Retinal pigment epithelial cell (primary cell): ENCODE measurements at regions not wholly inside any gene's neighbourhood (a gene's known extent, or its start where the extent isn't known, plus 50 kb on each side); places are given as distances from the start of the nearest gene placed in this dataset.

Experiments
- DNase-seq: peaks from one replicate; pipeline ENCODE4 v3.0.0-alpha.2; 2010; ENCODE audit warnings: low read depth
- H3K4me3 ChIP-seq: 2 replicates; pipeline ENCODE4 v1.5.1; 2011; ENCODE audit warnings: mild to moderate bottlenecking, low read length, control low read depth, moderate library complexity
- TF ChIP-seq, protein P1 (sequence below): conservative IDR thresholded peaks from 2 replicates; pipeline ENCODE4 v1.5.1; 2011; ENCODE audit warnings: low read depth, low read length, control low read depth, inconsistent platforms

DNA sequence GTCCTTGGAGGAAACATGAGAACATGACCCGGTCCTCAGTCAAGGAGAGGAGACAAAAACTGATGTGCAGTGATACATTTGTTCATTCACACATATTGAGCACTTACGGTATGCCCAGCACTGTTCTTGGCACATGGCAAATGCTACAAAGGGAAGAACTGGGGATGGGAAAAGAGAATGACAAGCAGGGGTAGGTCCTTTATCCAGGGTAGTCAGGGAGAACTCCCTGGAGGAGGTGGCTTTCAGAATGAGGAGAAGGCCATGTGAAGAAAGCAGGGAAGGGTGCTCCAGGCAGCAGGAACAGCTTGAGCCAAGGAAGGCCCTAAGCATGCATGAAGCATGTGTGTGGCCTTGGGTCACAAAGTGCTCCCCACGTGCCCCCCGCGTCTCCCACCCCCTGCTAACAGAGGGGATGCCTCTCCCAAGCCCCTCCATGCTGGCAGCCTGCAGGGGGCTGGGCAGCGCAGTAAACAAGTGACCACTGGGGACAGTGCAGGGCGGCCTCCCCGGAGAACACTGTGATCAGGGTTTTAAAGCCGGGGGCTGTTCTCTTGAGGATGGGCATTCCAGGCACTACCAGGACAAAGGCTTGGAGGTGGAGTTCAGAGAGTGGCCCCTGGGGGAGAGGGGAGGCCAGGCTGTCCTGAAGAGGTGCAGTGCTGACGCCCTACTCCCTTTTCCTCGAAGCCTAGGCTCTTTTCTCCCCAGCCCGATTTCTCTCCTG is 71.0 kb downstream of the PHETA1 start:
- DNase-seq, result no peak
- TF ChIP-seq, protein P1, sequence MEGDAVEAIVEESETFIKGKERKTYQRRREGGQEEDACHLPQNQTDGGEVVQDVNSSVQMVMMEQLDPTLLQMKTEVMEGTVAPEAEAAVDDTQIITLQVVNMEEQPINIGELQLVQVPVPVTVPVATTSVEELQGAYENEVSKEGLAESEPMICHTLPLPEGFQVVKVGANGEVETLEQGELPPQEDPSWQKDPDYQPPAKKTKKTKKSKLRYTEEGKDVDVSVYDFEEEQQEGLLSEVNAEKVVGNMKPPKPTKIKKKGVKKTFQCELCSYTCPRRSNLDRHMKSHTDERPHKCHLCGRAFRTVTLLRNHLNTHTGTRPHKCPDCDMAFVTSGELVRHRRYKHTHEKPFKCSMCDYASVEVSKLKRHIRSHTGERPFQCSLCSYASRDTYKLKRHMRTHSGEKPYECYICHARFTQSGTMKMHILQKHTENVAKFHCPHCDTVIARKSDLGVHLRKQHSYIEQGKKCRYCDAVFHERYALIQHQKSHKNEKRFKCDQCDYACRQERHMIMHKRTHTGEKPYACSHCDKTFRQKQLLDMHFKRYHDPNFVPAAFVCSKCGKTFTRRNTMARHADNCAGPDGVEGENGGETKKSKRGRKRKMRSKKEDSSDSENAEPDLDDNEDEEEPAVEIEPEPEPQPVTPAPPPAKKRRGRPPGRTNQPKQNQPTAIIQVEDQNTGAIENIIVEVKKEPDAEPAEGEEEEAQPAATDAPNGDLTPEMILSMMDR, result no peak
- H3K4me3 ChIP-seq, result no peak overlapping the region

DNA sequence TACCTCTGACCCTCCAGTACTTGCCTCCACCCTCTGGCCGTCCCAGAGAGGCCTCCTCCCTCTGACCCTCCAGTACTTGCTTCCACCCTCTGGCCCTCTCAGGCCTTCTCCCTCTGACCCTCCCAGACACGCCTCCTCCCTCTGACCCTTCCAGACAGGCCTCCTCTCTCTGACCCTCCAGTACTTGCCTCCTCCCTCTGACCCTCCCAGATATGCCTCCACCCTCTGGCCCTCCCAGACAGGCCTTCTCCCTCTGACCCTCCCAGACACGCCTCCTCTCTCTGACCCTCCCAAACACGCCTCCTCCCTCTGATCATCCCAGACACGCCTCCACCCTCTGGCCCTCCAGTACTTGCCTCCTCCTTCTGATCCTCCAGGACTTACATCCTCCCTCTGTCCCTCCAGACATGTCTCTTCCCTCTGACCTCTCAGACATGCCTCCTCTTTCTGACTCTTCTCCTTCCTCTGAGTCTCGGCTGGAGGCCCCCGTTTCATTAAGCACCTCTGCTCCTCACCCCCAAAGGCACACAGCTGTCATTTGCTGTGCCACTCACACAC is 71.9 kb downstream of the PHETA1 start:
- DNase-seq, result no peak
- TF ChIP-seq, protein P1, result no peak
- no peak overlapping the region for H3K4me3 ChIP-seq

DNA sequence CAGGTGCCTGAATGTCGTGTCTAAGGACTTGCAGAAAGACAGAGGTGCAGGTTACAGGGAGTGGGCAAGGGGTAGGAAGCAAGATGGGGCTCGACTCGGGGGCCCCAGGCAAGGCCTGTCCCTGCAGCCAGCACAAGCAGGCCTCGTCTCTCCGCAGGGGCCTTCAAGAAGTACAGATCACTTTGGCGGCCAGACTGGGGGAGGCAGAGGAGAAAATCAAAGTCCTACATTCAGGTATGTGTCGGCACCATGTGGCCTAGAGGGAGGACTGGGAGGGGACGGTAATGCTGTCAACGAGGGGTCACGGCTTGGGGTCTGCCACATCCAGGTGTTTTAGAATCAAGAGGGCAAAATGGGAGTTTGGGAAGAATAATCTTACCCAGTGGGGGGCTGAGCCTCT is 73.7 kb downstream of the PHETA1 start:
- H3K4me3 ChIP-seq, result no peak overlapping the region

DNA sequence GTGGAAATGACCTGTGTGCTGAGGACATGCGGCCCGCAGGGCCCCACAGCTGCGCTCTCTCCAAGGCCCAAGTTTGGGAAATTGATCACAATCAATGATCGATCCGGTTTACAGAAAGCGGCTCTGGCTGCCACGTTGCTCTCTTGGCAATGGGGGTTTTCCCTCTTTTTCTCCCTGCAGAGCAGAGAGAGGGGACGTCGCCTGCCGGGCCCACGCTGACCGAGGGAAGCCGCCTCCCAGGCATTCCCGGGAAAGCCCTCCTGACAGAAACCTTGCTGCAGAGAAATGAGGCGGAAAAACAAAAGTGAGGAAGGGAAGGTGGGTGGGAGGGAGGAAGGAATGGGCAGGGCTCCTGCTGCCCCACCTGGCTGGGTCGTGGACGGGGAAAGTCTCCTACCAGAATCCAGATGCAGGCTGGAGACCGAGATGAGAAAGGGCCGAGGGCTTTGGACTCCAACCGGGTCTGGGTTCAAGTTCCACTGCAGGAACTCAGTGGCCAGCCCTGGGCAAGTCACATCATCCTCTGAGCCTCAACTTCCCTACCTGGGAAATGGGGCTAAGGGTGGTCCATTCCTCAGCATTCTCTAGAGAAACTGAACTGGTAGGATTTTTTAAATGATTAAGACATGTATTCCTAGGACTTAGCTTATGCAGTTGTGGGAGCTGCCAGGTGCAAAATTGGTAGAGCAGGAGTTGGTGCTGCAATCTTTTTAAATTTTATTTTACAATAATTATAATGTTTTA is 75.5 kb downstream of the PHETA1 start:
- DNase-seq, result no peak
- no peak overlapping the region for H3K4me3 ChIP-seq
- TF ChIP-seq, protein P1, result no peak

More for the DNA sequence above, 73.7 kb downstream of the PHETA1 start:
- no peak for DNase-seq
- TF ChIP-seq, protein P1, result no peak

DNA sequence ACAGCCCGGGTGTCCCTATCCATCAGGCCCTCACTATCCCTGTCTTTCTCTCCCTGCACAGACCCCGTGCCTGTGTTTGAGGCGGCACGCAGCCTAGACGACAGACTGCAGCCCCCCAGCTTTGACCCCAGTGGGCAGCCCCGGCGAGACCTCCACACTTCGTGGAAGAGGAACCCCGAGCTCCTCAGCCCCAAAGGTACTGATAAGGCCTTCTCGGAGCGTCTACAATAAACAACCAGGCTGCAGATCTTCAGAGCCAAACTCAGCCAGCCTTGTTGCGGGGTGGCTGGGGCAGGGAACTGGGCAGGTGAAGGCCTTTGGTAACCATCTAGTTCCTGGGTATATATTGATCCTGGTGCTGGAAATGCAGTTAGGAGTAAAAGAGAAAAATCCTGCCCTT is 77.5 kb downstream of the PHETA1 start:
- TF ChIP-seq, protein P1, result no peak
- no peak for DNase-seq
- no peak overlapping the region for H3K4me3 ChIP-seq

DNA sequence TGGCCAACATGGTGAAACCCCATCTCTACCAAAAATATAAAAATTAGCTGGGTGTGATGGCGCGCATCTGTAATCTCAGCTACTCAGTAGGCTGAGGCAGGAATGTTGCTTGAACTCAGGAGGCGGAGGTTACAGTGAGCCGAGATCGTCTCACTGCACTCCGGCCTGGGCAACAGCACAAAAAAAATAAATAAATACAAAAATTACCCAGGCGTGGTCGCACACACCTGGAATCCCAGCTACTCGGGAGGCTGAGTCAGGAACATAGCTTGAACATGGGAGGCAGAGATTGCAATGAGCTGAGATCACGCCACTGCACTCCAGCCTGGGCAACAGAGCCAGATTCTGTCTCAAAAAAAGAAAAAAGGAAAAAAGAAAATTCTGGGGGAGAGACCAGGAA is 80.1 kb downstream of the PHETA1 start:
- DNase-seq, result no peak
- TF ChIP-seq, protein P1, result no peak
- H3K4me3 ChIP-seq, result no peak overlapping the region
